Astrocyte of the cerebellum (primary cell): ENCODE measurements at regions not wholly inside any gene's neighbourhood (a gene's known extent, or its start where the extent isn't known, plus 50 kb on each side); places are given as distances from the start of the nearest gene placed in this dataset.

Experiments used
- DNase-seq: peaks from one replicate; pipeline ENCODE4 v3.0.0-alpha.2; 2011; ENCODE audit warnings: low read depth
- H3K4me3 ChIP-seq: 2 replicates; pipeline ENCODE4 v1.5.1; 2011; ENCODE audit warnings: mild to moderate bottlenecking, low read depth, low read length, moderate library complexity
- in situ Hi-C: cut with HindIII; loops from 2 replicates; pipeline ENCODE4 v1.10.0; 2017; ENCODE audit warnings: low sequenced_read_pairs
- TF ChIP-seq, protein P1 (sequence below): IDR thresholded peaks from 2 replicates; pipeline ENCODE4 v1.5.1; 2012; ENCODE audit warnings: low read length, low read depth, moderate library complexity, mild to moderate bottlenecking; ENCODE audit errors: missing control alignments

DNA sequence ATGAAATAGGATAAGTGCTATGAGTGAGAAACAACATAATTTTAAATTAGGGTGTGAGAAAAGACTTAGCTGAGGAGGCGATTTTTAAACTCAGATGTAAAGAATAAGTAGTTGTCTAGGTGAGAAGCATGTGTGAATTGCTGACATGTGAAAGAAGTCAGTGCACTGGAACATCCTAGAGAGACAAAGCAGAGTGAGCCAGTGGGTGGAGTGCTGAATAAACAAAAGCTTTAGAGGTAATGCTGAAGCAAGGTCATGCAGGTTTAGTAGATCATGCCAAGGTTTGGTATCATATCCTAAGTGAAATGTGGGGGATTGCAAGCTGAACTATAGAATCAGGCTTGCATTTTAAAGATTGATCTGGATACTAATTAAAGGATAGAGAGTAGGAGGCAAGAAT lies 89.4 kb downstream of the KIF2B start:
- DNase-seq, result no peak
- in situ Hi-C loops, result no loop called here
- TF ChIP-seq, protein P1, sequence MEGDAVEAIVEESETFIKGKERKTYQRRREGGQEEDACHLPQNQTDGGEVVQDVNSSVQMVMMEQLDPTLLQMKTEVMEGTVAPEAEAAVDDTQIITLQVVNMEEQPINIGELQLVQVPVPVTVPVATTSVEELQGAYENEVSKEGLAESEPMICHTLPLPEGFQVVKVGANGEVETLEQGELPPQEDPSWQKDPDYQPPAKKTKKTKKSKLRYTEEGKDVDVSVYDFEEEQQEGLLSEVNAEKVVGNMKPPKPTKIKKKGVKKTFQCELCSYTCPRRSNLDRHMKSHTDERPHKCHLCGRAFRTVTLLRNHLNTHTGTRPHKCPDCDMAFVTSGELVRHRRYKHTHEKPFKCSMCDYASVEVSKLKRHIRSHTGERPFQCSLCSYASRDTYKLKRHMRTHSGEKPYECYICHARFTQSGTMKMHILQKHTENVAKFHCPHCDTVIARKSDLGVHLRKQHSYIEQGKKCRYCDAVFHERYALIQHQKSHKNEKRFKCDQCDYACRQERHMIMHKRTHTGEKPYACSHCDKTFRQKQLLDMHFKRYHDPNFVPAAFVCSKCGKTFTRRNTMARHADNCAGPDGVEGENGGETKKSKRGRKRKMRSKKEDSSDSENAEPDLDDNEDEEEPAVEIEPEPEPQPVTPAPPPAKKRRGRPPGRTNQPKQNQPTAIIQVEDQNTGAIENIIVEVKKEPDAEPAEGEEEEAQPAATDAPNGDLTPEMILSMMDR, result no peak
- H3K4me3 ChIP-seq, result no peak overlapping the region

DNA sequence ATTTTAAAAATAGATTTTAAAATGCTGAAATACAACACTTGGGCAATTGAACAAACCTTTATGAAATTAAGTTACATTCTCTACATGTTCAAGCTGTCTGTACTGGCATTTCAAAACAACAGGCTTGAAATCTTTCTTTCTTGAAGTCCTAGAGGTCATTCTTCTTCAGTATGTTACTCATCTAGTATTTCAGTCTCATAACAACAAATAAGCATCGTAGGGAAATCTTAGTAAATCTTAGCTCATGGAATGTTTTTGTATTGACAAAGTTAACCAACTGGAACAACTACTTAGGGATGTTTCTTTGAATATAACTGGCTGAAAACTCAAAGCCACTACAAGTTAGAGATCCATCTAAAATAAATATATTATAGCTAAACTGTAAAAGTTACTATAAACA lies 96.6 kb downstream of the KIF2B start:
- no peak for DNase-seq
- TF ChIP-seq, protein P1, result no peak
- in situ Hi-C loops, result no loop called here
- no peak overlapping the region for H3K4me3 ChIP-seq

DNA sequence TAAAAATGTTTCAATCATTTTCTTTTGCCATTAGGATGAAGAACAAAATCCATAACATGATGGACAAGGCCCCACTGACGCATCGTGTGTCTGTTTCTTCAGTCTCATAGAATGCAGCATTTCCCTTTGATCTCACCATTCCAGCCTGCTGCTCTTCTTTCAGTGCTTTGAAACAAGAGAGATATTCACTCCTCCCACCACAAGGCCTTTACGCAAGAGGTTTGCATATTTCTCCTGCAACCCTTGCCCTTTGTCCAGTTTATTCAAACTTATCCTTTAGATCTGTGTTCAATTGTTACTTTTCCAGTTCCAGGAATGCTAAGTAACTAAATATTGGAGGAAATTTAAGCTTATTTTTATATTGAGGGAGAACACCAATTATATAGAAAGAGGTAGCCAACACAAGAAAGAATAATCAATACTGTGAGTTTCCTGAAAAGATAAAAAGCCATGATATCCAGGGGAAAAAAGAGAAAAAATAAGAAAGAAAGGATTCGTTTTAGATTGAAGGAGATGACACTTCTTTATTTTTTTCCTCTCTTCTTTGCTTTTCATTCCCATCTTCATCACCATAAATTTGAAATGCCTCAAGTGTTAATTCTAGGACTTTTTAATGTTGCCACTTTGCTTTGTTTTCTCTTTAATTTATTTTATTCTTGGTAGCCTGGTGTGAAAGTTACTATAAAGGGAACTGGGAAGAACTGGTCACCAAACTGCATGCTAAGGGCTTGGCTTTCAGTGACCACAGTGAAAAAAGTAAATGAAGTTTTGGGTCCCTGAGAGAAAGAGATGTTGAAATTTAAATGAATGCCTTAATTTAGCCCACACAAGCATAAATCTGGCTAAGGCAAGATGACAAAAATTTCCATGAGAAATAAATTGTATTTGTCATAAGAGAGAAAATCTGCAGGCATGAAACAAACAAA lies 102.1 kb downstream of the KIF2B start:
- TF ChIP-seq, protein P1, result no peak
- H3K4me3 ChIP-seq, result no peak overlapping the region
- in situ Hi-C loops, result no loop called here
- DNase-seq, result no peak

DNA sequence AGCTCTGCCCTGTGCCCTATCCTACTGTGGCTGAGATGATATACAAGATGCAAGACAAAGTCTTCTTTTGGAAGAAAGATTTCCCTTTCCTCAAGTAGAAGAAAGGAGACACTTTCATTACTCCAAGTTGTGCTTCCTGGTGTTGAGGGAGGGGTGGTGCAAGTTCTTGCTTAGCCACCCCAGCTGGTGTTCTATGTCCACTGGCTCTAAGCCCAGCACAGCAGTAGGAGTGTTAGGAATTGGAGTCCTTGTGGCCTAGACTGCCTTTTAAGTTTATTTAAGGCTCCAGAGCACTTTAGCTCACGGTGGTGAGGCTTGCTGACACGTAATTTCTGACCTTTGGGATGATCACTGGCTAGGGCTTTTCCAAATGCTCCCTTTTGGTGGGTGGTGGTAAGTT lies 109.7 kb downstream of the KIF2B start:
- DNase-seq, result no peak
- in situ Hi-C loops, result no loop called here
- no peak overlapping the region for H3K4me3 ChIP-seq
- TF ChIP-seq, protein P1, result no peak

DNA sequence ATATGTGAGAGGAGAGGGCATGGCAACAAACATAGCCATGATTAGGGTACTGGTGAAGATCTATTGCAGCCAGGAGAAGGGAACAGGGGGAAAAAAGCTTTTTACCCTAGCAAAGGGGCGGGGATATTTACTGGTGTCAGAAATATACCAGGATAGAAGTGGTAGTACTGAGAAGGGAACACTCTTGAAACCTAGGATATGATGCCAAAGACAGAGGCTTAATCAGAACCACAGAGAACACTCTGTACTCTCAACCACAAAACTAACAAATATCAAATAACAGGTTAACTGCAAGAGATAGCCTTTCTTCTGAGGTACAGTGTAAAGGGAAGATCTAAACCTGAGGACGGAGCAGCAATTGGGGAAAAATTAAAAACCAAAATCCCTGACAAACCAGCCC lies 112.2 kb downstream of the KIF2B start:
- H3K4me3 ChIP-seq, result no peak overlapping the region
- in situ Hi-C loops, result no loop called here
- no peak for DNase-seq
- TF ChIP-seq, protein P1, result no peak

- H3K4me3 ChIP-seq, result no peak overlapping the region
- no peak for DNase-seq
- in situ Hi-C loops, result no loop called here
- TF ChIP-seq, protein P1, result no peak
Observed at GRCh38 chr17:53941231-53941630, 118.5 kb downstream of the KIF2B start.
